ENCODE measurements at regions not wholly inside any gene's neighbourhood (a gene's known extent, or its start where the extent isn't known, plus 50 kb on each side); places are given as distances from the start of the nearest gene placed in this dataset.

DNA sequence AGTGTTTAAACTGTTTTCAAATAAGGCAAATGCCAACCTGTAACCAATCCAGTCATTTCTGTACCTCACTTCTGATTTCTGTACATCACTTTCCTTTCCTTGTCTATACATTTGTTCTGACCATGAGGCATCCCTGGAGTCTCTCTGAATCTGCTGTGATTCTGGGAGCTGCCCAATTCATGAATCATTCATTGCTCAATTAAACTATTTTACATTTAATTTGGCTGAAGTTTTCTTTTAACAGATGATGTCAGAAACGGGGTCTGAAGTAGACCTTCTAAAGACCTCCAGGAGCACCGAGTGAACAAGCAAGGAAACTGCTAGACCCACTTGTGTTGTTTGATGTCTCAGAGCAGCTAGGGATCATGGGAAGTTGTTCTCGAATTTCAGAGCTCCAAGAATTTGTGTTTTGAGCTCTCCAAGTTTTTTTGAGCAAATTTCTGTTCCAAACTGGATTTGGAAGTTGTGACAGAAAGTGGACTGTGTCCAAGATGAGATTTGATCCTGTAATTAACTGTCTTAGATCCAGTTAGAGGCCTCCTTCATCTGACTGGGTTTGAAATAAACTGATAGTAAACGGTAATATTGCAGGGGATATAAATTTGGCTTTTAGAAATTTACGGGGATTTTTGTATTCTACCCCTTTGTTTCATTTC lies 490.8 kb upstream of the ST8SIA4 start:
- Histone ChIP-seq H3K9me3 (ENCODE audit: low read length) (no peaks in the 10 kb centered on the region), H3K9ac (ENCODE audit: low read length) (no peak overlapping the region), H3K79me2 (ENCODE audit: insufficient read depth, low read length) (no peaks in the 10 kb centered on the region), H3K4me3 (ENCODE audit: low read depth, low read length, poor library complexity, severe bottlenecking) (no peak overlapping the region), H3F3A (ENCODE audit: insufficient read depth, low read length) (no peaks in the 10 kb centered on the region), H3K9me2 (ENCODE audit: low read depth, low read length) (no peaks in the 10 kb centered on the region), H3K4me2 (ENCODE audit: low read length) (no peak overlapping the region), H3K36me3 (ENCODE audit: insufficient read depth, low read length) (no peaks in the 10 kb centered on the region), H2AFZ (ENCODE audit: low read length) (no peak overlapping the region), H3K27ac (ENCODE audit: low read depth, low read length, poor library complexity, severe bottlenecking) (no peak overlapping the region), H4K20me1 (ENCODE audit: insufficient read depth, low read length) (no peaks in the 10 kb centered on the region), H3K4me1 (ENCODE audit: insufficient read depth, low read length, severe bottlenecking) (no peaks in the 10 kb centered on the region), H3K27me3 (ENCODE audit: insufficient read depth, low read length) (no peaks in the 10 kb centered on the region)
- TF ChIP-seq EZH2 (IDR thresholded peaks at IDR 0.05; ENCODE audit: borderline replicate concordance, low read length), result no peak
- no peak for TF ChIP-seq CTCF (IDR thresholded peaks at IDR 0.05; ENCODE audit: low read length)

GRCh38 chr5:101390151-101390908 lies 487.2 kb upstream of the ST8SIA4 start:
- no peaks in the 10 kb centered on the region for H3F3A ChIP-seq (ENCODE audit: insufficient read depth, low read length)
- no peaks in the 10 kb centered on the region for H3K9me3 ChIP-seq (ENCODE audit: low read length)
- H3K36me3 ChIP-seq (ENCODE audit: insufficient read depth, low read length), result no peaks in the 10 kb centered on the region
- no peaks in the 10 kb centered on the region for H4K20me1 ChIP-seq (ENCODE audit: insufficient read depth, low read length)
- H2AFZ ChIP-seq (ENCODE audit: low read length), result no peak overlapping the region
- H3K4me3 ChIP-seq (ENCODE audit: low read depth, low read length, poor library complexity, severe bottlenecking), result no peak overlapping the region
- no peaks in the 10 kb centered on the region for H3K27me3 ChIP-seq (ENCODE audit: insufficient read depth, low read length)
- TF ChIP-seq CTCF (IDR thresholded peaks at IDR 0.05; ENCODE audit: low read length) (peak; percentile 60; the same call in 1 of the 2 replicates), EZH2 (IDR thresholded peaks at IDR 0.05; ENCODE audit: borderline replicate concordance, low read length) (no peak)
- H3K9ac ChIP-seq (ENCODE audit: low read length), result no peak overlapping the region
- H3K4me1 ChIP-seq (ENCODE audit: insufficient read depth, low read length, severe bottlenecking), result no peaks in the 10 kb centered on the region
- no peak overlapping the region for H3K4me2 ChIP-seq (ENCODE audit: low read length)
- H3K9me2 ChIP-seq (ENCODE audit: low read depth, low read length), result no peaks in the 10 kb centered on the region
- H3K27ac ChIP-seq (ENCODE audit: low read depth, low read length, poor library complexity, severe bottlenecking), result no peak overlapping the region
- no peaks in the 10 kb centered on the region for H3K79me2 ChIP-seq (ENCODE audit: insufficient read depth, low read length)

GRCh38 chr5:101385276-101385675 lies 482.2 kb upstream of the ST8SIA4 start:
- Histone ChIP-seq H3K4me3 (ENCODE audit: low read depth, low read length, poor library complexity, severe bottlenecking) (no peak overlapping the region), H4K20me1 (ENCODE audit: insufficient read depth, low read length) (no peaks in the 10 kb centered on the region), H3K9me3 (ENCODE audit: low read length) (no peaks in the 10 kb centered on the region), H2AFZ (ENCODE audit: low read length) (no peak overlapping the region), H3K9ac (ENCODE audit: low read length) (no peak overlapping the region), H3K79me2 (ENCODE audit: insufficient read depth, low read length) (no peaks in the 10 kb centered on the region), H3K36me3 (ENCODE audit: insufficient read depth, low read length) (no peaks in the 10 kb centered on the region), H3K27me3 (ENCODE audit: insufficient read depth, low read length) (no peaks in the 10 kb centered on the region), H3K9me2 (ENCODE audit: low read depth, low read length) (no peaks in the 10 kb centered on the region), H3K4me2 (ENCODE audit: low read length) (no peak overlapping the region), H3F3A (ENCODE audit: insufficient read depth, low read length) (no peaks in the 10 kb centered on the region), H3K27ac (ENCODE audit: low read depth, low read length, poor library complexity, severe bottlenecking) (no peak overlapping the region), H3K4me1 (ENCODE audit: insufficient read depth, low read length, severe bottlenecking) (no peaks in the 10 kb centered on the region)
- TF ChIP-seq CTCF (IDR thresholded peaks at IDR 0.05; ENCODE audit: low read length) (no peak), EZH2 (IDR thresholded peaks at IDR 0.05; ENCODE audit: borderline replicate concordance, low read length) (no peak)
